Stimulated activated naive B cell treated with anti-CD40 and anti-IgM and Interleukin-4, amounts not matched to agents 10 μg/mL and 1 μg/mL and 100 μg/mL, for 72 hours (primary cell): ENCODE measurements at regions not wholly inside any gene's neighbourhood (a gene's known extent, or its start where the extent isn't known, plus 50 kb on each side); places are given as distances from the start of the nearest gene placed in this dataset.
"Not testable (repeated sequence)": the region's sequence is repeated elsewhere in the genome, so short reads cannot be mapped to it uniquely, and the experiment has no call there.

Experiments
- ATAC-seq, 2 donors: fragments of 150-1000 bp; cut with Tn5 transposase; replicated peaks; 2 replicates each; pipeline ENCODE4 v1.10.0; 2021; ENCODE audit warnings: moderate library complexity in 1 of 2
- DNase-seq: peaks from one replicate; pipeline ENCODE4 v3.0.0; 2021
- H3K27ac Mint-ChIP-seq: one replicate; pipeline ENCODE4 v1.8.0; 2022; ENCODE audit warnings: mild to moderate bottlenecking, mixed read lengths
- H3K27me3 Mint-ChIP-seq, 2 donors: one replicate each; pipeline ENCODE4 v1.8.0; 2022; ENCODE audit warnings: mixed read lengths in 2 of 2
- H3K36me3 Mint-ChIP-seq, 2 donors: one replicate each; pipeline ENCODE4 v1.8.0; 2022; ENCODE audit warnings: mixed read lengths in 2 of 2, mild to moderate bottlenecking in 1 of 2
- H3K4me1 Mint-ChIP-seq, 2 donors: one replicate each; pipeline ENCODE4 v1.8.0; 2022; ENCODE audit warnings: mixed read lengths in 2 of 2, mild to moderate bottlenecking in 1 of 2
- H3K4me3 Mint-ChIP-seq, 2 donors: one replicate each; pipeline ENCODE4 v1.8.0; 2022; ENCODE audit warnings: mild to moderate bottlenecking in 2 of 2, mixed read lengths in 2 of 2, moderate library complexity in 1 of 2
- H3K9me3 Mint-ChIP-seq, 2 donors: one replicate each; pipeline ENCODE4 v1.8.0; 2022; ENCODE audit warnings: mixed read lengths in 2 of 2, mild to moderate bottlenecking in 1 of 2

- not testable (repeated sequence) for H3K27me3 Mint-ChIP-seq, H3K27ac Mint-ChIP-seq, H3K9me3 Mint-ChIP-seq, ATAC-seq, H3K36me3 Mint-ChIP-seq, H3K4me3 Mint-ChIP-seq, H3K4me1 Mint-ChIP-seq, DNase-seq
These were observed 66.2 kb upstream of the PAPPA2 start for GRCh38 chr1:176396604-176397395.

DNA sequence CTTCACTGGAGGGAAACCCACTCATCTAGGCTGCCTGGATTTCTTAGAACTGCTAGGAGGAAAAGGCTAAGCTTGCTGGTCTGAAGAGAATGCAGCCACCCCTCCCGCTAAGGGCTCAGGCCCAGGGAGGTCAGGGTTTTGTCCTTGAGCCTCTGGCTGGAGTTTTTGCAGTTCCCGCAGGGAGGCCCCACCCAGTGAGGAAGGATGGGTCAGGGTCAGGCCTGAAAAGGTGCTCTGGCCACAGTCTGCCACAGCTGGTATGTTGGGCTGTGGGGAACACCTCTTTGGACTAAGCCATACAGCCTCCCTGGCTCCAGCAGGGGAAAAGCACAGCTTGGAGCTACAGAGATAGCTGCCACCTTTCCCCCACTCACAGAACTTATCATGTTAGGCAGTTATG lies 71.4 kb upstream of the PAPPA2 start:
- ATAC-seq (no peak), DNase-seq (no peak)
- no peaks in the 10 kb centered on the region for H3K27me3 Mint-ChIP-seq
- no peaks in the 10 kb centered on the region for H3K4me1 Mint-ChIP-seq
- H3K36me3 Mint-ChIP-seq, result no peaks in the 10 kb centered on the region
- no peak overlapping the region for H3K4me3 Mint-ChIP-seq
- peaks cover 14% of the 10 kb centered on the region in 2 donors for H3K9me3 Mint-ChIP-seq
- H3K27ac Mint-ChIP-seq, result no peak overlapping the region

DNA sequence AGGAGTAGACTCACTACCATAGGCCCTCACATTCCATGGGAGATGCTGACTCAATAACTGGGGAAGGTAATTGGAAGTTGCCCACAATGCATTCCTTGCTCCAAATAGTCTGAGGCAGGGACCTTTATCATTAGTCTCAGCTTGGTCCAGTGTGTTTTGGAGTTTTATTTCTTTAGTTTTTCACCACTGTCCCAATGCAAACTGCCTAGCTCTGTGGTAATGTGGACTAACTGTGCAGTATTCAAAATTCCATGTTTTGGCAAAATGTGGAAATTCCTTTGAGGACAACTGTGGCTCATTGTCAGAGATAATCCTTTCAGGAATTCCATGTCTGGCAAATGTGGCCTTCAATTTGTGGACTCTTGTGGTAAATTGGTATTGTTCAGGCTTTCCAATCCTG lies 78.1 kb upstream of the PAPPA2 start:
- Mint-ChIP-seq H3K27ac (no peak overlapping the region), H3K9me3 (peaks cover 7 to 14% of the 10 kb centered on the region in 2 donors), H3K27me3 (peaks cover 0 to 7% of the 10 kb centered on the region in 2 donors), H3K4me1 (no peaks in the 10 kb centered on the region), H3K36me3 (no peaks in the 10 kb centered on the region), H3K4me3 (no peak overlapping the region)
- no peak for DNase-seq
- no peak for ATAC-seq

DNA sequence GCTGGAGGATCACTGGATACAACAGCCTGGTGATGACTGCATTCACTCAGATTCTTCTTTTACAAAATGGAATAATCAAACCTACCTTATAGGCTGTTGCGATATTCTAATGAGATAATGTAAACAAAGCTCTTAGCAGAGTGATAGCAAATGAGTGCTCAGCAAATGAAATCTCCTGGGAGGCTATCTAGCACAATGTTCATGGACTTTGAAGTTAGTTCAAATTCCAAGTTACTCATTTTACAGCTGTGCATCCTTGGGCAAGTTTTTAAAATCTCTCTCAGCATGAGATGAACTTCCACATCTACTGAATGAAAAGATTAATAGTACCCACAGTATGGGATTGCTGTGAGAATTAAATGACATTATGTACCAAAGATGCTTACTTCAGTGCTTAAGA lies 80.8 kb upstream of the PAPPA2 start:
- Mint-ChIP-seq H3K9me3 (no peaks in the 10 kb centered on the region), H3K27ac (no peak overlapping the region), H3K4me3 (no peak overlapping the region), H3K36me3 (no peaks in the 10 kb centered on the region), H3K4me1 (no peaks in the 10 kb centered on the region), H3K27me3 (peaks cover 0 to 12% of the 10 kb centered on the region in 2 donors)
- DNase-seq (no peak), ATAC-seq (no peak)

DNA sequence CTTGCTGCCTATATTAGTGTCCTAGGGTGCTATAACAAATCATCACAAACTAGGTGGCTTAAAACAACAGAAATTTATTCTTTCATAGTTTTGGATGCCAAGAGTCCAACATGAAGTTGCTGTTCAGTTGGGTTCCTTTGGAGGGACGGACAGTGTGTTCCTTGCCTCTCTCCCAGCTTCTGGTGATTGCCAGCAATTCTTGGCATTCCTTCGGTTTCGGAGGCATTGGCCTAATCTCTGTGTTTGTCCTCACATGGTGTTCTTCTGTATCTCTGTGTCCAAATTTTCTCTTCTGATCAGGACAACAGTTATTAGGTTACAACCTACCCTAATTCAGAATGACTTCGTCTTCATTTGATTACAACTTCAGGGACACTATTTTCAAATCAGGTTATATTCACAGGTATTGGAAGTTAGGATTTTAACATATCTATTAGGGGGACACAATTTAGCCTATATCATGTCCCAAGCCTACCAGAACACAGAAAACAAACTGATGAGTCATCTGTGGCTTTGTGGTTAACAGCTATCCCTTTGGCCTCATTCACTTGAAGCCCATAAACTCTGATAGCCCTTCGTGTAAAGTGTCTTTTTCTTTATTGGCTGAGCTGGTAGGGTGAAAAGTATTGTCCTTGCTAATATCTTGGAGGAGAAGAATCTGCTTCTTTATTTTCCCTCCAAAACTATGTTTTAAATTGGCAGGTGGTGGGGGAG lies 83.2 kb upstream of the PAPPA2 start:
- Mint-ChIP-seq H3K4me1 (no peaks in the 10 kb centered on the region), H3K9me3 (no peaks in the 10 kb centered on the region), H3K27me3 (peaks cover 0 to 13% of the 10 kb centered on the region in 2 donors), H3K36me3 (no peaks in the 10 kb centered on the region), H3K27ac (no peak overlapping the region), H3K4me3 (no peak overlapping the region)
- ATAC-seq (no peak), DNase-seq (no peak)

GRCh38 chr1:176374967-176375569 lies 87.9 kb upstream of the PAPPA2 start:
- peak; percentile 31 for DNase-seq
- Mint-ChIP-seq H3K27ac (no peak overlapping the region), H3K36me3 (no peaks in the 10 kb centered on the region), H3K27me3 (peaks cover 6 to 18% of the 10 kb centered on the region in 2 donors), H3K4me1 (no peaks in the 10 kb centered on the region), H3K9me3 (no peaks in the 10 kb centered on the region), H3K4me3 (no peak overlapping the region)
- ATAC-seq, result peak; percentile 80 to 87

DNA sequence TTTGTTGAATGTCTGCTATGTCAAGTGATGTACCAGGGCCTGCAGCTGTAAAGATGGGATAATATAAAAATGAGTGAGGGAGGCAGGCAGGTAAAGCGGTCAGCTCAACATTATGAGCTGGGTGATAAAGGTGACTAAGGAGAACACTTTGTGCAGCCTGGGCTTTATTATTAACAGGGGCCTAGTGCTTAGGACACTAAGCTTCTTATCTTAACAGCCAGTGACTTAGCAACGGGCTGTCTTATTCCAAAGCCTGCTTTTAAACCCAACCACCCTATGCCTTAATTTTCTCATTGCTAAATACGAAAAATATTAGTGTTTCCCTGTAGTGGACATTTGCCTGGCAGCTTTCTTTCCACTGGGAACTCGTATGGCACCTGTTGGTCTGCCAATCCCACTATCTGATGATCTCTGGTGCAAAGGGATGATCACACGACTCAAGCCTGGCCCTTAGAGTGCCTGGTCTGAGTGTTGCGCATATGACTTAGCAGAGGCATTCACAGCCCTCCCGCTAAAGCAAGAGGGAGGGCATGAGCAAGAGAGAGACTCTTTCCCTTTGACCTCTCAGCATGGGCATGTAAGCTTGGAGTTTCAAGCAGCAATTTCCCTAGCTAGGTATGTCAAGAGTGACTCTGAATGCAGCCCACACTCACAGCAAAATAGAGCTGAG lies 98.6 kb upstream of the PAPPA2 start:
- ATAC-seq, result no peak
- Mint-ChIP-seq H3K9me3 (peaks cover 0 to 5% of the 10 kb centered on the region in 2 donors), H3K27me3 (no peaks in the 10 kb centered on the region)

GRCh38 chr1:176349135-176349715 lies 113.8 kb upstream of the PAPPA2 start:
- not testable (repeated sequence) for H3K27ac Mint-ChIP-seq, H3K4me3 Mint-ChIP-seq, H3K4me1 Mint-ChIP-seq

More for the DNA sequence above, 98.6 kb upstream of the PAPPA2 start:
- H3K4me3 Mint-ChIP-seq, result no peak overlapping the region
- H3K36me3 Mint-ChIP-seq, result no peaks in the 10 kb centered on the region
- no peaks in the 10 kb centered on the region for H3K4me1 Mint-ChIP-seq
- H3K27ac Mint-ChIP-seq, result no peak overlapping the region
- DNase-seq, result no peak

DNA sequence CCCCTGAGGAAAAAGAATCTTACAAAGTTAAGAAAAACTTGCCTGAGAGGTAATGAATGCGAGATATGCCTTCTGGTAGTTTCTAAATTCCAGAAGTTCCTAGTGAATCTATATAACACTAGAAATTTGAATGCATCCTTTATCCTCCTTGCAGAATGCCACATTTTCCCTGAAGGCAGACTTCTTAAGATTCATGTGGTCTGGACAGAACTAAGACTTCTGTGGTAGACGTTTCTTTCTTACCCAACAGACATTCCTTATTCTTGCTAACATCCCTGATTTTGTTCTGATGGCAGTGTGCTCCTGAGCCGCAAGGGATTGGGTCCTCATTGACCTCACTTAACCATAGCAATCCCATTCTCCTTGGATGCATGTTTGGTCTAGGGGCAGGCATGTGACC lies 121.3 kb upstream of the PAPPA2 start:
- Mint-ChIP-seq H3K4me1 (no peaks in the 10 kb centered on the region), H3K9me3 (peaks cover 18 to 25% of the 10 kb centered on the region in 2 donors), H3K4me3 (no peak overlapping the region), H3K36me3 (peaks cover 2% of the 10 kb centered on the region in 2 donors), H3K27ac (no peak overlapping the region), H3K27me3 (peaks cover 0 to 4% of the 10 kb centered on the region in 2 donors)
- DNase-seq (no peak), ATAC-seq (no peak)

More at GRCh38 chr1:176349135-176349715, 113.8 kb upstream of the PAPPA2 start:
- H3K36me3 Mint-ChIP-seq, ATAC-seq, DNase-seq, H3K27me3 Mint-ChIP-seq: not testable (repeated sequence)
- H3K9me3 Mint-ChIP-seq, result peaks cover 26 to 28% of the 10 kb centered on the region in 2 donors

DNA sequence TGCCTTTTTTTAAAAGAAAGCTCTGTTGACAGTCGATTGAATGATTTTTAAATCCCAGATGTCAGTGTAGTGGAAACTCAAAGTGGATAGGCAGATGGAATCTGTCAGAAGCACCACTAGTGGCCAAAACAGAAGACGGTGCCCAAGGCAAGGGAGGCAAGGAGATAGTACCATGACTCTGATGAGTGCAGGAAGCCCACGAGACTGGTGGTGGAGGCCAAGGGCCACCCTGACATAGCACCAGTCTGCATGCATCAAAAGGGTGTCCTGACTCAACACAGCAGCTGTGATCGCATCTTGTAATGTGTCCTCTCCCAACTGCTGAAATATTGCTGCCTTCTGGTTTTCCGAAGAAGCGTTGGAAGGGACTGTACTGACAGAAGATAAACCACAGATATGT lies 124.1 kb upstream of the PAPPA2 start:
- Mint-ChIP-seq H3K4me3 (no peak overlapping the region), H3K4me1 (no peaks in the 10 kb centered on the region), H3K36me3 (no peaks in the 10 kb centered on the region), H3K9me3 (peaks cover 3 to 6% of the 10 kb centered on the region in 2 donors), H3K27me3 (peaks cover 0 to 15% of the 10 kb centered on the region in 2 donors), H3K27ac (no peak overlapping the region)
- DNase-seq (no peak), ATAC-seq (no peak)

DNA sequence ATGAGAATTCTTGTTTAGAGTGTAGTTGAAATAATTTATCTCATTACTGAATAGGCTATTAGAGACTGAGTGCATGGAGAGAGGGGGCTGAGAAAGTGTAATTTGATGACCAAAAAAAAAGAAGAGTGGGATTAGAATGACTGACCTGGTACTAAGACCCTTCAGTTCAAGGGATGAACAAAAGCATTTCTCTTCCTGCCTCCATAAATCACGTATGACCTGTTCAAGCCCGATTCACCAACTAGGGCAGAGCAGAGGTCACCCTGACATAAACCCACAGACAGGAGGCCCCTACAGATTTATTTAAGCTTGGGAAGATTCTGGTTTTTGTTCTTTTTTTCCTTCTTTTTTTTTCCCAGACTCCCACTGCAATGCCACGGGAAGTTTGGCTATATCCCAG lies 123.7 kb upstream of the COP1 start:
- H3K4me1 Mint-ChIP-seq, result no peaks in the 10 kb centered on the region

GRCh38 chr1:176325664-176326063 lies 118.6 kb upstream of the COP1 start:
- Mint-ChIP-seq H3K9me3 (peaks cover 2 to 5% of the 10 kb centered on the region in 2 donors), H3K4me3 (no peak overlapping the region), H3K27me3 (peaks cover 6 to 21% of the 10 kb centered on the region in 2 donors), H3K27ac (no peak overlapping the region), H3K4me1 (peaks cover 3 to 5% of the 10 kb centered on the region in 2 donors), H3K36me3 (no peaks in the 10 kb centered on the region)
- no peak for ATAC-seq
- no peak for DNase-seq

More for the DNA sequence above, 123.7 kb upstream of the COP1 start:
- ATAC-seq (no peak), DNase-seq (no peak)
- no peak overlapping the region for H3K27ac Mint-ChIP-seq
- peaks cover 6 to 13% of the 10 kb centered on the region in 2 donors for H3K27me3 Mint-ChIP-seq
- no peaks in the 10 kb centered on the region for H3K36me3 Mint-ChIP-seq
- peaks cover under 1 to 3% of the 10 kb centered on the region in 2 donors for H3K9me3 Mint-ChIP-seq
- no peak overlapping the region for H3K4me3 Mint-ChIP-seq

DNA sequence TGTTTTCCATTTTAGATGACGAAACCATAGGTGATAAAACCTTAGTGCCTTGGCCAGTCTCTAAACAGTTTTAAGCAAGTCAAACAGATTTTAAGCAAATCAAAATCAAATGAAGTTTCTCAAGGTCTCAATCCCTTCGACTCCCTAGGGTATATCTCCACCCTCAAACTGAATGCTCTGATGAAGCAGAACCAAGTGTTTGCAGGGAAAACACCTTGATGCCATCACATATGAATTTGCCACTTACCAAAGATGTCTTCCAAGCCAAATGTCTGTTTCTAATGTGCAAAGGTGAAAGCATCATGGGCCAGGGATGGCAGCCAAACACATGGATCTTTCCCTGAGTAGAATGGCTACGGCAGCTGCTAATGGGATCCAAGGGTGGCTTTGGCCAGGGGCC lies 116.4 kb upstream of the COP1 start:
- peaks cover 6 to 20% of the 10 kb centered on the region in 2 donors for H3K27me3 Mint-ChIP-seq
- peaks cover 2 to 5% of the 10 kb centered on the region in 2 donors for H3K9me3 Mint-ChIP-seq
- no peak for ATAC-seq
- no peak overlapping the region for H3K4me3 Mint-ChIP-seq
- peaks cover 3 to 5% of the 10 kb centered on the region in 2 donors for H3K4me1 Mint-ChIP-seq
- H3K36me3 Mint-ChIP-seq, result no peaks in the 10 kb centered on the region
- DNase-seq, result no peak
- no peak overlapping the region for H3K27ac Mint-ChIP-seq
